ENCODE measurements at regions not wholly inside any gene's neighbourhood (a gene's known extent, or its start where the extent isn't known, plus 50 kb on each side); places are given as distances from the start of the nearest gene placed in this dataset.

GRCh38 chr4:41423117-41423516 is 114.8 kb upstream of the LIMCH1 start:
- Histone ChIP-seq H3K9ac (ENCODE audit: low read length) (no peak overlapping the region), H3K27me3 (ENCODE audit: control insufficient read depth, insufficient read depth, low read length) (no peaks in the 10 kb centered on the region)

GRCh38 chr4:41424522-41424921 is 113.4 kb upstream of the LIMCH1 start:
- no peaks in the 10 kb centered on the region for H3K36me3 ChIP-seq (ENCODE audit: control insufficient read depth, insufficient read depth, low read length)
- H3K9me3 ChIP-seq (ENCODE audit: control insufficient read depth, low read length): no peaks in the 10 kb centered on the region
- H3K9ac ChIP-seq (ENCODE audit: low read length): no peak overlapping the region
- no peaks in the 10 kb centered on the region for H3K27me3 ChIP-seq (ENCODE audit: control insufficient read depth, insufficient read depth, low read length)
- H3K4me3 ChIP-seq (ENCODE audit: low read length): no peak overlapping the region
- peaks cover 5% of the 10 kb centered on the region for H3K4me1 ChIP-seq (ENCODE audit: control insufficient read depth, insufficient read depth, low read length)

More at GRCh38 chr4:41423117-41423516, 114.8 kb upstream of the LIMCH1 start:
- Histone ChIP-seq H3K4me1 (ENCODE audit: control insufficient read depth, insufficient read depth, low read length) (peaks cover 5% of the 10 kb centered on the region), H3K4me3 (ENCODE audit: low read length) (no peak overlapping the region), H3K9me3 (ENCODE audit: control insufficient read depth, low read length) (no peaks in the 10 kb centered on the region), H3K36me3 (ENCODE audit: control insufficient read depth, insufficient read depth, low read length) (no peaks in the 10 kb centered on the region)

GRCh38 chr4:41425650-41426049 is 112.3 kb upstream of the LIMCH1 start:
- Histone ChIP-seq H3K36me3 (ENCODE audit: control insufficient read depth, insufficient read depth, low read length) (no peaks in the 10 kb centered on the region), H3K4me1 (ENCODE audit: control insufficient read depth, insufficient read depth, low read length) (peaks cover 5% of the 10 kb centered on the region), H3K4me3 (ENCODE audit: low read length) (no peak overlapping the region), H3K9ac (ENCODE audit: low read length) (no peak overlapping the region), H3K27me3 (ENCODE audit: control insufficient read depth, insufficient read depth, low read length) (no peaks in the 10 kb centered on the region), H3K9me3 (ENCODE audit: control insufficient read depth, low read length) (no peaks in the 10 kb centered on the region)

GRCh38 chr4:41426539-41426938 is 111.4 kb upstream of the LIMCH1 start:
- peaks cover 5% of the 10 kb centered on the region for H3K4me1 ChIP-seq (ENCODE audit: control insufficient read depth, insufficient read depth, low read length)
- no peaks in the 10 kb centered on the region for H3K36me3 ChIP-seq (ENCODE audit: control insufficient read depth, insufficient read depth, low read length)
- H3K27me3 ChIP-seq (ENCODE audit: control insufficient read depth, insufficient read depth, low read length): no peaks in the 10 kb centered on the region
- no peak overlapping the region for H3K4me3 ChIP-seq (ENCODE audit: low read length)
- no peak overlapping the region for H3K9ac ChIP-seq (ENCODE audit: low read length)
- H3K9me3 ChIP-seq (ENCODE audit: control insufficient read depth, low read length): no peaks in the 10 kb centered on the region

- Histone ChIP-seq H3K4me3 (ENCODE audit: low read length) (no peak overlapping the region), H3K36me3 (ENCODE audit: control insufficient read depth, insufficient read depth, low read length) (no peaks in the 10 kb centered on the region), H3K4me1 (ENCODE audit: control insufficient read depth, insufficient read depth, low read length) (peaks cover 5% of the 10 kb centered on the region), H3K9ac (ENCODE audit: low read length) (no peak overlapping the region), H3K9me3 (ENCODE audit: control insufficient read depth, low read length) (no peaks in the 10 kb centered on the region), H3K27me3 (ENCODE audit: control insufficient read depth, insufficient read depth, low read length) (no peaks in the 10 kb centered on the region)
These were observed 110.6 kb upstream of the LIMCH1 start for GRCh38 chr4:41427306-41427882.

- peaks cover 5% of the 10 kb centered on the region for H3K4me1 ChIP-seq (ENCODE audit: control insufficient read depth, insufficient read depth, low read length)
- H3K4me3 ChIP-seq (ENCODE audit: low read length): no peak overlapping the region
- H3K9me3 ChIP-seq (ENCODE audit: control insufficient read depth, low read length): no peaks in the 10 kb centered on the region
- H3K27me3 ChIP-seq (ENCODE audit: control insufficient read depth, insufficient read depth, low read length): no peaks in the 10 kb centered on the region
- H3K9ac ChIP-seq (ENCODE audit: low read length): no peak overlapping the region
- no peaks in the 10 kb centered on the region for H3K36me3 ChIP-seq (ENCODE audit: control insufficient read depth, insufficient read depth, low read length)
These were observed 109.9 kb upstream of the LIMCH1 start for GRCh38 chr4:41427931-41428600.

GRCh38 chr4:41428601-41429279 is 109.2 kb upstream of the LIMCH1 start:
- no peak overlapping the region for H3K4me3 ChIP-seq (ENCODE audit: low read length)
- no peaks in the 10 kb centered on the region for H3K36me3 ChIP-seq (ENCODE audit: control insufficient read depth, insufficient read depth, low read length)
- H3K9ac ChIP-seq (ENCODE audit: low read length): no peak overlapping the region
- H3K27me3 ChIP-seq (ENCODE audit: control insufficient read depth, insufficient read depth, low read length): no peaks in the 10 kb centered on the region
- no peaks in the 10 kb centered on the region for H3K9me3 ChIP-seq (ENCODE audit: control insufficient read depth, low read length)
- H3K4me1 ChIP-seq (ENCODE audit: control insufficient read depth, insufficient read depth, low read length): peaks cover 5% of the 10 kb centered on the region

- no peaks in the 10 kb centered on the region for H3K36me3 ChIP-seq (ENCODE audit: control insufficient read depth, insufficient read depth, low read length)
- no peaks in the 10 kb centered on the region for H3K9me3 ChIP-seq (ENCODE audit: control insufficient read depth, low read length)
- no peak overlapping the region for H3K9ac ChIP-seq (ENCODE audit: low read length)
- H3K27me3 ChIP-seq (ENCODE audit: control insufficient read depth, insufficient read depth, low read length): no peaks in the 10 kb centered on the region
- H3K4me1 ChIP-seq (ENCODE audit: control insufficient read depth, insufficient read depth, low read length): peaks cover 5% of the 10 kb centered on the region
- no peak overlapping the region for H3K4me3 ChIP-seq (ENCODE audit: low read length)
These were observed 108.7 kb upstream of the LIMCH1 start for GRCh38 chr4:41429280-41429669.

GRCh38 chr4:41430792-41431191 is 107.2 kb upstream of the LIMCH1 start:
- H3K9me3 ChIP-seq (ENCODE audit: control insufficient read depth, low read length): no peaks in the 10 kb centered on the region
- H3K36me3 ChIP-seq (ENCODE audit: control insufficient read depth, insufficient read depth, low read length): no peaks in the 10 kb centered on the region
- H3K27me3 ChIP-seq (ENCODE audit: control insufficient read depth, insufficient read depth, low read length): no peaks in the 10 kb centered on the region
- H3K4me1 ChIP-seq (ENCODE audit: control insufficient read depth, insufficient read depth, low read length): peaks cover 5% of the 10 kb centered on the region
- no peak overlapping the region for H3K9ac ChIP-seq (ENCODE audit: low read length)
- no peak overlapping the region for H3K4me3 ChIP-seq (ENCODE audit: low read length)

- H3K9me3 ChIP-seq (ENCODE audit: control insufficient read depth, low read length): no peaks in the 10 kb centered on the region
- H3K27me3 ChIP-seq (ENCODE audit: control insufficient read depth, insufficient read depth, low read length): no peaks in the 10 kb centered on the region
- H3K4me3 ChIP-seq (ENCODE audit: low read length): no peak overlapping the region
- H3K9ac ChIP-seq (ENCODE audit: low read length): no peak overlapping the region
- H3K4me1 ChIP-seq (ENCODE audit: control insufficient read depth, insufficient read depth, low read length): peaks cover 5% of the 10 kb centered on the region
- no peaks in the 10 kb centered on the region for H3K36me3 ChIP-seq (ENCODE audit: control insufficient read depth, insufficient read depth, low read length)
These were observed 106.7 kb upstream of the LIMCH1 start for GRCh38 chr4:41431276-41431675.

- Histone ChIP-seq H3K27me3 (ENCODE audit: control insufficient read depth, insufficient read depth, low read length) (no peaks in the 10 kb centered on the region), H3K9ac (ENCODE audit: low read length) (no peak overlapping the region), H3K36me3 (ENCODE audit: control insufficient read depth, insufficient read depth, low read length) (no peaks in the 10 kb centered on the region), H3K4me1 (ENCODE audit: control insufficient read depth, insufficient read depth, low read length) (no peaks in the 10 kb centered on the region), H3K9me3 (ENCODE audit: control insufficient read depth, low read length) (no peaks in the 10 kb centered on the region), H3K4me3 (ENCODE audit: low read length) (no peak overlapping the region)
These were observed 105.7 kb upstream of the LIMCH1 start for GRCh38 chr4:41432219-41432618.

- no peak overlapping the region for H3K4me3 ChIP-seq (ENCODE audit: low read length)
- H3K36me3 ChIP-seq (ENCODE audit: control insufficient read depth, insufficient read depth, low read length): no peaks in the 10 kb centered on the region
- H3K4me1 ChIP-seq (ENCODE audit: control insufficient read depth, insufficient read depth, low read length): no peaks in the 10 kb centered on the region
- no peaks in the 10 kb centered on the region for H3K9me3 ChIP-seq (ENCODE audit: control insufficient read depth, low read length)
- no peaks in the 10 kb centered on the region for H3K27me3 ChIP-seq (ENCODE audit: control insufficient read depth, insufficient read depth, low read length)
- no peak overlapping the region for H3K9ac ChIP-seq (ENCODE audit: low read length)
These were observed 105.1 kb upstream of the LIMCH1 start for GRCh38 chr4:41432881-41433280.

All from mucosa of stomach (tissue), 1 donor.